GM19468 (cell line): ENCODE measurements at regions not wholly inside any gene's neighbourhood (a gene's known extent, or its start where the extent isn't known, plus 50 kb on each side); places are given as distances from the start of the nearest gene placed in this dataset.

Source experiments
- ATAC-seq: cut with Tn5 transposase; IDR thresholded peaks from one replicate; pipeline ENCODE4 v1.9.1; 2021; ENCODE audit warnings: mild to moderate bottlenecking, moderate library complexity, moderate number of reproducible peaks; ENCODE audit not compliant: unreplicated experiment; ENCODE audit errors: extremely low read depth

GRCh38 chr2:134174711-134175110 lies 79.2 kb upstream of the MGAT5 start:
- ATAC-seq: no peak

- ATAC-seq: no peak
Measured at GRCh38 chr2:134175834-134176233, 78.0 kb upstream of the MGAT5 start.

GRCh38 chr2:134177351-134177931 lies 76.4 kb upstream of the MGAT5 start:
- no peak for ATAC-seq

- no peak for ATAC-seq
Measured at GRCh38 chr2:134178138-134178877, 75.6 kb upstream of the MGAT5 start.

GRCh38 chr2:134181219-134181618 lies 72.7 kb upstream of the MGAT5 start:
- ATAC-seq: no peak

GRCh38 chr2:134183679-134184078 lies 70.2 kb upstream of the MGAT5 start:
- ATAC-seq: no peak

GRCh38 chr2:134185639-134186038 lies 68.2 kb upstream of the MGAT5 start:
- no peak for ATAC-seq

- no peak for ATAC-seq
Measured at GRCh38 chr2:134189009-134189720, 64.7 kb upstream of the MGAT5 start.

- no peak for ATAC-seq
Measured at GRCh38 chr2:134190062-134190806, 63.6 kb upstream of the MGAT5 start.

- ATAC-seq: no peak
Measured at GRCh38 chr2:134190807-134191203, 63.1 kb upstream of the MGAT5 start.

- ATAC-seq: no peak
Measured at GRCh38 chr2:134191835-134192234, 62.0 kb upstream of the MGAT5 start.

GRCh38 chr2:134193006-134193405 lies 60.9 kb upstream of the MGAT5 start:
- no peak for ATAC-seq

GRCh38 chr2:134194519-134194918 lies 59.4 kb upstream of the MGAT5 start:
- ATAC-seq: no peak

- ATAC-seq: no peak
Measured at GRCh38 chr2:134195341-134195740, 58.5 kb upstream of the MGAT5 start.

GRCh38 chr2:134197445-134197844 lies 56.4 kb upstream of the MGAT5 start:
- ATAC-seq: no peak

- ATAC-seq: no peak
Measured at GRCh38 chr2:134198006-134198634, 55.8 kb upstream of the MGAT5 start.

GRCh38 chr2:134199123-134199522 lies 54.7 kb upstream of the MGAT5 start:
- ATAC-seq: no peak

GRCh38 chr2:134200036-134200618 lies 53.7 kb upstream of the MGAT5 start:
- no peak for ATAC-seq

GRCh38 chr2:134201533-134201932 lies 52.3 kb upstream of the MGAT5 start:
- ATAC-seq: no peak

- no peak for ATAC-seq
Measured at GRCh38 chr2:134202371-134202770, 51.5 kb upstream of the MGAT5 start.
